ENCODE measurements at regions not wholly inside any gene's neighbourhood (a gene's known extent, or its start where the extent isn't known, plus 50 kb on each side); places are given as distances from the start of the nearest gene placed in this dataset.

- Histone ChIP-seq H3K79me2 (ENCODE audit: insufficient read depth, low read length) (no peaks in the 10 kb centered on the region), H2AFZ (ENCODE audit: low read length) (no peak overlapping the region), H3K36me3 (replicated peaks in 1 of 2; ENCODE audit: control insufficient read depth in 1 of 2, insufficient read depth in 2 of 2, low read length in 2 of 2) (no peaks in the 10 kb centered on the region), H3K4me3 (replicated peaks in 1 of 3; ENCODE audit: insufficient read depth in 1 of 3, low read depth in 2 of 3, low read length in 3 of 3) (no peak overlapping the region), H3K9ac (ENCODE audit: insufficient read depth, low read depth, low read length) (no peak overlapping the region), H3K27ac (ENCODE audit: extremely low read length, insufficient read depth, low read length) (no peak overlapping the region), H3K4me1 (ENCODE audit: insufficient read depth, low read length) (no peaks in the 10 kb centered on the region), H3K27me3 (ENCODE audit: control insufficient read depth in 1 of 2, insufficient read depth in 2 of 2, low read length in 2 of 2) (no peaks in the 10 kb centered on the region), H3K4me2 (ENCODE audit: low read depth, low read length) (no peak overlapping the region), H4K20me1 (ENCODE audit: insufficient read depth, low read length) (no peaks in the 10 kb centered on the region), H3K9me3 (ENCODE audit: low read length) (no peaks in the 10 kb centered on the region)
- no TSS peak for BruUV-seq (replicated peaks)
- DNase-seq (ENCODE audit: low spot score) (no peak), FAIRE-seq (no peak), ATAC-seq (no peak)
- CTCF ChIA-PET (ENCODE audit: low intra/inter-chr PET ratio, low total read pairs): no interaction called here
- POLR2A ChIA-PET: no interaction called here
- in situ Hi-C loops (cut with HindIII; ENCODE audit: extremely low pct_ligation_motif_present, low pct_unique_long_range_greater_than_20kb): no loop called here
- 0% methylated on average over 1 of the region's 1 CpG for WGBS (ENCODE audit: low lambda C conversion rate)
- intact Hi-C loops (cut with micrococcal nuclease; ENCODE audit: unreplicated experiment): no loop called here
- TF ChIP-seq PCBP1 (IDR thresholded peaks at IDR 0.05; ENCODE audit: borderline replicate concordance, low read depth, low read length) (0 out of 2 replicates have a peak, but pooled peaks have one; percentile 75), HNRNPK (IDR thresholded peaks at IDR 0.05; ENCODE audit: low read depth, low read length, poor library complexity, severe bottlenecking) (peak; percentile 81), ZNF513 (CRISPR knock-in tag; conservative IDR thresholded peaks at IDR 0.05) (no peak)
Observed at GRCh38 chr1:198447468-198447867, 93.0 kb downstream of the ATP6V1G3 start.

GRCh38 chr1:198445872-198446271 lies 94.6 kb downstream of the ATP6V1G3 start:
- Histone ChIP-seq H3K36me3 (replicated peaks in 1 of 2; ENCODE audit: control insufficient read depth in 1 of 2, insufficient read depth in 2 of 2, low read length in 2 of 2) (no peaks in the 10 kb centered on the region), H3K27ac (ENCODE audit: extremely low read length, insufficient read depth, low read length) (no peak overlapping the region), H3K9ac (ENCODE audit: insufficient read depth, low read depth, low read length) (no peak overlapping the region), H4K20me1 (ENCODE audit: insufficient read depth, low read length) (no peaks in the 10 kb centered on the region), H3K4me3 (replicated peaks in 1 of 3; ENCODE audit: insufficient read depth in 1 of 3, low read depth in 2 of 3, low read length in 3 of 3) (no peak overlapping the region), H3K79me2 (ENCODE audit: insufficient read depth, low read length) (no peaks in the 10 kb centered on the region), H3K9me3 (ENCODE audit: low read length) (no peaks in the 10 kb centered on the region), H2AFZ (ENCODE audit: low read length) (no peak overlapping the region), H3K4me1 (ENCODE audit: insufficient read depth, low read length) (no peaks in the 10 kb centered on the region), H3K4me2 (ENCODE audit: low read depth, low read length) (no peak overlapping the region), H3K27me3 (ENCODE audit: control insufficient read depth in 1 of 2, insufficient read depth in 2 of 2, low read length in 2 of 2) (no peaks in the 10 kb centered on the region)
- ChIA-PET POLR2A (no interaction called here), CTCF (ENCODE audit: low intra/inter-chr PET ratio, low total read pairs) (no interaction called here)
- BruUV-seq (replicated peaks): no TSS peak
- in situ Hi-C loops (cut with HindIII; ENCODE audit: extremely low pct_ligation_motif_present, low pct_unique_long_range_greater_than_20kb) (no loop called here), intact Hi-C loops (cut with micrococcal nuclease; ENCODE audit: unreplicated experiment) (no loop called here)
- TF ChIP-seq MYC (CRISPR knock-in tag; IDR thresholded peaks at IDR 0.05; ENCODE audit: borderline replicate concordance): no peak
- no peak for TF ChIP-seq JUNB (CRISPR knock-in tag; IDR thresholded peaks at IDR 0.05; ENCODE audit: borderline replicate concordance)
- TF ChIP-seq SYNCRIP (IDR thresholded peaks at IDR 0.05; ENCODE audit: insufficient read depth, low read depth, low read length): no peak
- TF ChIP-seq ARNT2 (CRISPR knock-in tag; IDR thresholded peaks at IDR 0.05; ENCODE audit: low read depth): no peak
- no peak for TF ChIP-seq MATR3 (CRISPR knock-in tag; IDR thresholded peaks at IDR 0.05)
- DNase-seq (ENCODE audit: low spot score): no peak
- WGBS (ENCODE audit: low lambda C conversion rate): 0% methylated on average over 3 of the region's 3 CpGs
- no peak for FAIRE-seq
- no peak for ATAC-seq

All from HepG2 (cell line).